Neural progenitor cell (in vitro differentiated cells): ENCODE measurements at regions not wholly inside any gene's neighbourhood (a gene's known extent, or its start where the extent isn't known, plus 50 kb on each side); places are given as distances from the start of the nearest gene placed in this dataset.

Experiments used
- DNase-seq: peaks from one replicate; pipeline ENCODE4 v3.0.0-alpha.2; 2016; ENCODE audit warnings: low spot score
- H2AFZ ChIP-seq: fragments of 200-600 bp; sonication (generic); replicated peaks from 2 replicates; pipeline ENCODE4 v1.6.1; 2016; ENCODE audit warnings: antibody characterized with exemption
- H3F3A ChIP-seq: fragments of 200-600 bp; sonication (generic); 2 replicates; pipeline ENCODE4 v1.6.1; 2016; ENCODE audit warnings: antibody characterized with exemption, low read depth
- H3K27ac ChIP-seq: fragments of 200-600 bp; sonication (generic); 2 replicates; pipeline ENCODE4 v1.5.1; 2016; ENCODE audit warnings: mild to moderate bottlenecking
- H3K27me3 ChIP-seq: fragments of 200-600 bp; sonication (generic); 2 replicates; pipeline ENCODE4 v1.6.1; 2016; ENCODE audit warnings: mild to moderate bottlenecking, moderate library complexity
- H3K36me3 ChIP-seq: fragments of 200-600 bp; sonication (generic); 2 replicates; pipeline ENCODE4 v1.5.1; 2016
- H3K4me1 ChIP-seq: fragments of 200-600 bp; sonication (generic); 2 replicates; pipeline ENCODE4 v1.6.1; 2016; ENCODE audit warnings: mixed run types
- H3K4me2 ChIP-seq: fragments of 200-600 bp; sonication (generic); 2 replicates; pipeline ENCODE4 v1.6.1; 2016
- H3K4me3 ChIP-seq: fragments of 200-600 bp; sonication (generic); 2 replicates; pipeline ENCODE4 v1.5.1; 2016
- H3K79me2 ChIP-seq: fragments of 200-600 bp; sonication (generic); 2 replicates; pipeline ENCODE4 v1.6.1; 2016; ENCODE audit warnings: low read depth
- H3K9ac ChIP-seq: fragments of 200-600 bp; sonication (generic); 2 replicates; pipeline ENCODE4 v1.6.1; 2016
- H3K9me3 ChIP-seq: fragments of 200-600 bp; sonication (generic); 2 replicates; pipeline ENCODE4 v1.5.1; 2016; ENCODE audit warnings: low read depth
- H4K20me1 ChIP-seq: fragments of 200-600 bp; sonication (generic); 2 replicates; pipeline ENCODE4 v1.6.1; 2016; ENCODE audit warnings: low read depth
- H3K27ac Mint-ChIP-seq: 3 replicates; pipeline ENCODE4 v1.8.0; 2021; ENCODE audit warnings: mixed read lengths
- H3K27me3 Mint-ChIP-seq: 2 replicates; pipeline ENCODE4 v1.8.0; 2022; ENCODE audit warnings: low read depth, mild to moderate bottlenecking, inconsistent platforms, moderate library complexity, mixed read lengths; ENCODE audit not compliant: insufficient read depth
- H3K36me3 Mint-ChIP-seq: 3 replicates; pipeline ENCODE4 v1.8.0; 2021; ENCODE audit warnings: mixed read lengths
- H3K4me1 Mint-ChIP-seq: 3 replicates; pipeline ENCODE4 v1.8.0; 2021; ENCODE audit warnings: mixed read lengths
- H3K4me3 Mint-ChIP-seq: 3 replicates; pipeline ENCODE4 v1.8.0; 2021; ENCODE audit warnings: mild to moderate bottlenecking, moderate library complexity, mixed read lengths
- H3K9me3 Mint-ChIP-seq: 3 replicates; pipeline ENCODE4 v1.8.0; 2020; ENCODE audit warnings: mixed read lengths
- EZH2 ChIP-seq: fragments of 200-600 bp; sonication (generic); IDR thresholded peaks from 2 replicates; pipeline ENCODE4 v1.6.1; 2017; ENCODE audit warnings: antibody characterized with exemption, mild to moderate bottlenecking, moderate library complexity
- EZH2phosphoT487 ChIP-seq: fragments of 200-600 bp; sonication (generic); IDR thresholded peaks from 2 replicates; pipeline ENCODE4 v1.6.1; 2017; ENCODE audit warnings: antibody characterized with exemption
- TF ChIP-seq, protein P1 (sequence below): fragments of 200-600 bp; sonication (generic); IDR thresholded peaks from 2 replicates; pipeline ENCODE4 v1.5.1; 2017; ENCODE audit warnings: antibody characterized with exemption, mild to moderate bottlenecking

DNA sequence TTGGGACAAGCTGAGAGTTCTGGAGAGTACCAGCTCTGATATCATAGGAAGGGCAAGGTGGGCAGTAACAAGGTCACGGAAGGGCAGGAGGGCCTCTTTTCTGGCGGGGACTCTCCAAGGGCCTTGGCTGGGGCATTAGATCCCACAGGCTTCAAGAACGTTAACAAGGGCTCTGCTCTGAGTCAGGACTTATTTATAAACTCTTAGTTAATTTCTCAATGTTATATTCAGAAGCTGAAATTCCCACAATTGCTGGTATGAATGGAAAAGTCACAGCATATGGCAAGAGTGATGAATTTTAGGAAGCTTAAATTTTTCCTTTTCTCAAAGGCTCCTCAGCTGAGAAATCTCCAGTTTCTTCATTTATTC, 320.2 kb upstream of the TBC1D5 start:
- no peak overlapping the region for H3K4me2 ChIP-seq
- no peaks in the 10 kb centered on the region for H3K79me2 ChIP-seq
- H3K36me3 ChIP-seq, result no peaks in the 10 kb centered on the region
- no peak overlapping the region for H3K27ac ChIP-seq
- no peak overlapping the region for H3K4me3 Mint-ChIP-seq
- no peaks in the 10 kb centered on the region for H3K27me3 ChIP-seq
- H3K4me3 ChIP-seq, result no peak overlapping the region
- no peak overlapping the region for H3K27ac Mint-ChIP-seq
- H4K20me1 ChIP-seq, result no peaks in the 10 kb centered on the region
- H3K9ac ChIP-seq, result no peak overlapping the region
- no peaks in the 10 kb centered on the region for H3F3A ChIP-seq
- H3K27me3 Mint-ChIP-seq, result no peaks in the 10 kb centered on the region
- H3K9me3 Mint-ChIP-seq, result no peaks in the 10 kb centered on the region
- no peaks in the 10 kb centered on the region for H3K9me3 ChIP-seq
- H2AFZ ChIP-seq, result no peak overlapping the region
- H3K4me1 ChIP-seq, result no peaks in the 10 kb centered on the region
- TF ChIP-seq EZH2phosphoT487 (no peak), EZH2 (no peak)
- TF ChIP-seq, protein P1, sequence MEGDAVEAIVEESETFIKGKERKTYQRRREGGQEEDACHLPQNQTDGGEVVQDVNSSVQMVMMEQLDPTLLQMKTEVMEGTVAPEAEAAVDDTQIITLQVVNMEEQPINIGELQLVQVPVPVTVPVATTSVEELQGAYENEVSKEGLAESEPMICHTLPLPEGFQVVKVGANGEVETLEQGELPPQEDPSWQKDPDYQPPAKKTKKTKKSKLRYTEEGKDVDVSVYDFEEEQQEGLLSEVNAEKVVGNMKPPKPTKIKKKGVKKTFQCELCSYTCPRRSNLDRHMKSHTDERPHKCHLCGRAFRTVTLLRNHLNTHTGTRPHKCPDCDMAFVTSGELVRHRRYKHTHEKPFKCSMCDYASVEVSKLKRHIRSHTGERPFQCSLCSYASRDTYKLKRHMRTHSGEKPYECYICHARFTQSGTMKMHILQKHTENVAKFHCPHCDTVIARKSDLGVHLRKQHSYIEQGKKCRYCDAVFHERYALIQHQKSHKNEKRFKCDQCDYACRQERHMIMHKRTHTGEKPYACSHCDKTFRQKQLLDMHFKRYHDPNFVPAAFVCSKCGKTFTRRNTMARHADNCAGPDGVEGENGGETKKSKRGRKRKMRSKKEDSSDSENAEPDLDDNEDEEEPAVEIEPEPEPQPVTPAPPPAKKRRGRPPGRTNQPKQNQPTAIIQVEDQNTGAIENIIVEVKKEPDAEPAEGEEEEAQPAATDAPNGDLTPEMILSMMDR, result no peak
- no peaks in the 10 kb centered on the region for H3K4me1 Mint-ChIP-seq
- H3K36me3 Mint-ChIP-seq, result no peaks in the 10 kb centered on the region
- no peak for DNase-seq

DNA sequence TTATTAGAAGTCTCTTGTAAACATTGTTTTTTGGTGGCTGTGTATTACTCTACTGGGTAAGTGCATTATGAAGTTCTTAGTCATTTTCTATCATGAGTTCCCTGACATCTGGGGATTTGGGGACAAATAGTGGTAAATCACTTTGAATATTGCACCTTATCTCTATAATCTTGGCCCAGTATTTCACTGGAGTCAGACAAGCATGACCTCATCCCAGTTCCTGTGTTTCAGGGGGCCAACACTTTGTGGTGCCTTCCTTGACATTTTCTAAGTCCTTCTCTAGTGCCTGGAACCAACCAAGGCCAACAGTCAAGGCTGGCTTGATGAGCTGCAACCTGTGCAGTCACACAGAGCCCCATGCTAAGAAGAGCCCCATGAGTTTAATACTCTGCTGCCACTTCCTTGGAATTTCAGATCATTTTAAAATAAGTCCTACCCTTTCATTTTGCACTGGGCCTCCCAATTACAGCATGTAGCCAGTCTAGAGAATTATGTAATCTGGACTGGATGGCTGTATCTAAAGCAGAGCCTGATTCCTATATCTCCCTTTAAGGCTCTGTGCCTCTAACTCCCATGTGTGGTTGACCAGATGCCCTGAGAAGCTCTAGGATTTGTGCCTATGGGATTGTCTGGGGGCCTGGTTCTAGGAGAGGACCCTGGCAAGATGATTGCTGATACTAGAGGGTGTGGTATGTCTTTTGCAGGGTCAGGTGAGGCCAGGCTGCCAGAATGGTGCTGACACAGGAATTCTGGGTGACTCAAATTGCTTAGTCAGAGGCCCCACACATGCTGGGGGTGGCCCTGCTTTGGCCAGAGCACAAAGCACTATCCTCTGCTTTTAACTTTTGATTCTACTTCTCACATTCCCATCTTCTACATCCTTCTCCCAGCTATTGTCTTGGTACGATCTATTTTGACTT, 319.6 kb upstream of the TBC1D5 start:
- Mint-ChIP-seq H3K27ac (no peak overlapping the region), H3K4me3 (no peak overlapping the region), H3K4me1 (no peaks in the 10 kb centered on the region), H3K27me3 (no peaks in the 10 kb centered on the region), H3K36me3 (no peaks in the 10 kb centered on the region), H3K9me3 (no peaks in the 10 kb centered on the region)
- Histone ChIP-seq H3K9me3 (no peaks in the 10 kb centered on the region), H4K20me1 (no peaks in the 10 kb centered on the region), H3K9ac (no peak overlapping the region), H3K79me2 (no peaks in the 10 kb centered on the region), H3K4me2 (no peak overlapping the region), H3K27ac (no peak overlapping the region), H3F3A (no peaks in the 10 kb centered on the region), H3K4me3 (no peak overlapping the region), H2AFZ (no peak overlapping the region), H3K4me1 (no peaks in the 10 kb centered on the region), H3K36me3 (no peaks in the 10 kb centered on the region), H3K27me3 (no peaks in the 10 kb centered on the region)
- no peak for TF ChIP-seq EZH2
- TF ChIP-seq EZH2phosphoT487, result no peak
- TF ChIP-seq, protein P1, result no peak
- DNase-seq, result no peak

DNA sequence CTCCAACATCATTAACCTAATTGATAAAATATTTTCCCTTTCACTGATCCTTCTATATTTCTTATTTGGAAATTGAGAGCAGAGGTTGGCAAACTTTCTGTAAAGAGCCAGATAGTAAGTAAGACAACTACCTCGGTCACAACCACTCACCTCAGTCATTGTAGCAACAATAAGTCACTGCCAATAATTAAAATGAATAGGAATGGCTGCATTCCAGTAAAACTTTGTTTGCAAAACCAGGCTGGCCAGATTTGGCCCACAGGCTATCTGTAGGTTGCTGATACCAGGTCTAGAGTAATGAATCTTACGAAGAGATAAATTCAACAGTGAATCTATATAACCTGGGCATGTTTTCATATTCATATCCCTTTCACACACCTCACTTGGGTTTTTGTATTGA, 316.2 kb upstream of the TBC1D5 start:
- Histone ChIP-seq H3K4me1 (no peaks in the 10 kb centered on the region), H3K4me3 (no peak overlapping the region), H3K9ac (no peak overlapping the region), H3K36me3 (no peaks in the 10 kb centered on the region), H3K4me2 (no peak overlapping the region), H3F3A (no peaks in the 10 kb centered on the region), H3K79me2 (no peaks in the 10 kb centered on the region), H3K27me3 (no peaks in the 10 kb centered on the region), H3K9me3 (no peaks in the 10 kb centered on the region), H2AFZ (no peak overlapping the region), H3K27ac (no peak overlapping the region), H4K20me1 (no peaks in the 10 kb centered on the region)
- TF ChIP-seq EZH2phosphoT487 (no peak), EZH2 (no peak)
- TF ChIP-seq, protein P1, result no peak
- Mint-ChIP-seq H3K4me3 (no peak overlapping the region), H3K27ac (no peak overlapping the region), H3K36me3 (no peaks in the 10 kb centered on the region), H3K4me1 (no peaks in the 10 kb centered on the region), H3K27me3 (no peaks in the 10 kb centered on the region), H3K9me3 (peaks cover 8% of the 10 kb centered on the region)
- no peak for DNase-seq
